LHCN-M2 (cell line): ENCODE measurements at regions not wholly inside any gene's neighbourhood (a gene's known extent, or its start where the extent isn't known, plus 50 kb on each side); places are given as distances from the start of the nearest gene placed in this dataset.
A peak's percentile ranks its signal among the peaks of the same experiment; 100 is the strongest.

Experiments used
- DNase-seq: peaks from one replicate; pipeline ENCODE4 v3.0.0-alpha.2; 2012; ENCODE audit warnings: low read depth

GRCh38 chr3:34285827-34286188 lies 487.4 kb downstream of the PDCD6IP start:
- DNase-seq, result no peak

- no peak for DNase-seq
Observed at GRCh38 chr3:34292605-34293300, 494.3 kb downstream of the PDCD6IP start.

- DNase-seq, result no peak
Observed at GRCh38 chr3:34294240-34294639, 495.8 kb downstream of the PDCD6IP start.

- no peak for DNase-seq
Observed at GRCh38 chr3:34296796-34297195, 498.4 kb downstream of the PDCD6IP start.

- DNase-seq, result no peak
Observed at GRCh38 chr3:34298653-34299052, 500.2 kb downstream of the PDCD6IP start.

GRCh38 chr3:34300621-34301020 lies 502.2 kb downstream of the PDCD6IP start:
- no peak for DNase-seq

- DNase-seq, result no peak
Observed at GRCh38 chr3:34301313-34301712, 502.9 kb downstream of the PDCD6IP start.

- DNase-seq, result no peak
Observed at GRCh38 chr3:34305266-34305665, 506.8 kb downstream of the PDCD6IP start.

- DNase-seq, result no peak
Observed at GRCh38 chr3:34312684-34313083, 514.3 kb downstream of the PDCD6IP start.

- no peak for DNase-seq
Observed at GRCh38 chr3:34319881-34320280, 521.5 kb downstream of the PDCD6IP start.

- no peak for DNase-seq
Observed at GRCh38 chr3:34323517-34323916, 525.1 kb downstream of the PDCD6IP start.

- DNase-seq, result no peak
Observed at GRCh38 chr3:34346656-34347055, 548.2 kb downstream of the PDCD6IP start.

GRCh38 chr3:34351882-34352777 lies 553.7 kb downstream of the PDCD6IP start:
- no peak for DNase-seq

- no peak for DNase-seq
Observed at GRCh38 chr3:34352778-34353331, 554.4 kb downstream of the PDCD6IP start.

- DNase-seq, result peak; percentile 1
Observed at GRCh38 chr3:34357461-34357860, 559.0 kb downstream of the PDCD6IP start.

- DNase-seq, result no peak
Observed at GRCh38 chr3:34359064-34359463, 560.6 kb downstream of the PDCD6IP start.

GRCh38 chr3:34360713-34361112 lies 562.3 kb downstream of the PDCD6IP start:
- no peak for DNase-seq

- DNase-seq, result no peak
Observed at GRCh38 chr3:34361921-34362320, 563.5 kb downstream of the PDCD6IP start.

- DNase-seq, result no peak
Observed at GRCh38 chr3:34362910-34363309, 564.5 kb downstream of the PDCD6IP start.

GRCh38 chr3:34363881-34364280 lies 565.5 kb downstream of the PDCD6IP start:
- DNase-seq, result no peak

- peak; percentile 11 for DNase-seq
Observed at GRCh38 chr3:34364335-34364734, 565.9 kb downstream of the PDCD6IP start.

- no peak for DNase-seq
Observed at GRCh38 chr3:34365231-34365630, 566.8 kb downstream of the PDCD6IP start.

GRCh38 chr3:34365771-34366170 lies 567.3 kb downstream of the PDCD6IP start:
- no peak for DNase-seq
